ENCODE measurements at regions not wholly inside any gene's neighbourhood (a gene's known extent, or its start where the extent isn't known, plus 50 kb on each side); places are given as distances from the start of the nearest gene placed in this dataset.

- TF ChIP-seq CTCF (IDR thresholded peaks at IDR 0.05; ENCODE audit: low read depth, low read length, poor library complexity, severe bottlenecking) (no peak), EZH2phosphoT487 (IDR thresholded peaks at IDR 0.05; ENCODE audit: borderline replicate concordance, low read length) (no peak)
Observed at GRCh38 chr3:132124096-132124495, 89.3 kb upstream of the CPNE4 start.

Measured in DOHH2 (cell line).